ENCODE measurements at regions not wholly inside any gene's neighbourhood (a gene's known extent, or its start where the extent isn't known, plus 50 kb on each side); places are given as distances from the start of the nearest gene placed in this dataset.

- no peak for TF ChIP-seq POLR2A (IDR thresholded peaks at IDR 0.05; ENCODE audit: extremely low read depth, insufficient read length)
- TF ChIP-seq CTCF (IDR thresholded peaks at IDR 0.05; ENCODE audit: low read depth, low read length) = no peak
Measured at GRCh38 chr18:1676387-1676786, 771.7 kb downstream of the ADCYAP1 start.
